ENCODE measurements at regions not wholly inside any gene's neighbourhood (a gene's known extent, or its start where the extent isn't known, plus 50 kb on each side); places are given as distances from the start of the nearest gene placed in this dataset.

GRCh38 chr3:192010490-192010889, 549.5 kb downstream of the PYDC2 start:
- TF ChIP-seq CTCF (IDR thresholded peaks at IDR 0.05) (no peak), REST (IDR thresholded peaks at IDR 0.05; ENCODE audit: insufficient read depth in 1 of 2, low read depth in 2 of 2, low read length in 1 of 2) (no peak), POLR2AphosphoS5 (IDR thresholded peaks at IDR 0.05; ENCODE audit: low read depth, low read length) (no peak), SIN3A (IDR thresholded peaks at IDR 0.05; ENCODE audit: borderline replicate concordance, insufficient read depth, low read depth, low read length) (no peak), TCF7L2 (IDR thresholded peaks at IDR 0.05; ENCODE audit: low read depth, low read length) (no peak)

All from Panc1 (cell line).